ENCODE measurements at regions not wholly inside any gene's neighbourhood (a gene's known extent, or its start where the extent isn't known, plus 50 kb on each side); places are given as distances from the start of the nearest gene placed in this dataset.
"Not testable (repeated sequence)": the region's sequence is repeated elsewhere in the genome, so short reads cannot be mapped to it uniquely, and the experiment has no call there.

GRCh38 chr20:55540013-55540412 lies 465.3 kb downstream of the CBLN4 start:
- DNase-seq (ENCODE audit: low spot score) (no peak), ATAC-seq (ENCODE audit: low FRiP score) (no peak)
- TF ChIP-seq CTCF (IDR thresholded peaks at IDR 0.05), result no peak

- no peak for DNase-seq (ENCODE audit: low spot score)
- TF ChIP-seq CTCF (IDR thresholded peaks at IDR 0.05), result no peak
- no peak for ATAC-seq (ENCODE audit: low FRiP score)
Observed at GRCh38 chr20:55538261-55538908, 466.9 kb downstream of the CBLN4 start.

- TF ChIP-seq CTCF (IDR thresholded peaks at IDR 0.05), result no peak
- no peak for DNase-seq (ENCODE audit: low spot score)
- no peak for ATAC-seq (ENCODE audit: low FRiP score)
Observed at GRCh38 chr20:55535366-55535765, 470.0 kb downstream of the CBLN4 start.

GRCh38 chr20:55533632-55534031 lies 471.7 kb downstream of the CBLN4 start:
- no peak for ATAC-seq (ENCODE audit: low FRiP score)
- no peak for TF ChIP-seq CTCF (IDR thresholded peaks at IDR 0.05)
- no peak for DNase-seq (ENCODE audit: low spot score)

- ATAC-seq (ENCODE audit: low FRiP score), result no peak
- no peak for TF ChIP-seq CTCF (IDR thresholded peaks at IDR 0.05)
- DNase-seq (ENCODE audit: low spot score), result no peak
Observed at GRCh38 chr20:55530763-55531162, 474.6 kb downstream of the CBLN4 start.

GRCh38 chr20:55528482-55528881 lies 476.8 kb downstream of the CBLN4 start:
- ATAC-seq (ENCODE audit: low FRiP score), result no peak
- no peak for DNase-seq (ENCODE audit: low spot score)
- no peak for TF ChIP-seq CTCF (IDR thresholded peaks at IDR 0.05)

- no peak for TF ChIP-seq CTCF (IDR thresholded peaks at IDR 0.05)
Observed at GRCh38 chr20:55522296-55522815, 483.0 kb downstream of the CBLN4 start.

GRCh38 chr20:55517584-55517983 lies 487.7 kb downstream of the CBLN4 start:
- not testable (repeated sequence) for DNase-seq (ENCODE audit: low spot score); ATAC-seq (ENCODE audit: low FRiP score)

More at GRCh38 chr20:55522296-55522815, 483.0 kb downstream of the CBLN4 start:
- ATAC-seq (ENCODE audit: low FRiP score), result no peak
- no peak for DNase-seq (ENCODE audit: low spot score)

Data from omental fat pad (tissue), 3 donors.